Heart left ventricle (tissue), 16 donors: ENCODE measurements at regions not wholly inside any gene's neighbourhood (a gene's known extent, or its start where the extent isn't known, plus 50 kb on each side); places are given as distances from the start of the nearest gene placed in this dataset.

Experiments
- ATAC-seq, 4 donors: fragments of 200-7000 bp; cut with Tn5 transposase; one replicate each; pipeline ENCODE4 v1.9.1; 2020 to 2022; ENCODE audit warnings: moderate library complexity in 4 of 4, mild to moderate bottlenecking in 3 of 4, moderate number of reproducible peaks in 1 of 4
- DNase-seq, 5 donors: peaks; one replicate each; pipeline ENCODE4 v3.0.0-alpha.2; 2020
- H3K27ac ChIP-seq, 12 donors: fragments of 200-600 bp; sonication (generic) in 4 of 12; one replicate each; pipeline versions ENCODE4 v1.5.0 to v1.8.0; 2016 to 2022; ENCODE audit warnings: mild to moderate bottlenecking in 2 of 12
- H3K27me3 ChIP-seq, 9 donors: fragments of 200-600 bp; sonication (generic) in 2 of 9; one replicate each; pipeline versions ENCODE4 v1.5.1 to v1.8.0; 2016 to 2022; ENCODE audit warnings: mild to moderate bottlenecking in 3 of 9
- H3K36me3 ChIP-seq, 9 donors: fragments of 200-600 bp; sonication (generic) in 2 of 9; one replicate each; pipeline versions ENCODE4 v1.5.0 to v1.8.0; 2018 to 2022; ENCODE audit warnings: mild to moderate bottlenecking in 2 of 9
- H3K4me1 ChIP-seq, 12 donors: fragments of 200-600 bp; sonication (generic) in 4 of 12; one replicate each; pipeline versions ENCODE4 v1.5.0 to v1.8.0; 2016 to 2022; ENCODE audit warnings: mild to moderate bottlenecking in 3 of 12
- H3K4me3 ChIP-seq, 12 donors: fragments of 200-600 bp; sonication (generic) in 4 of 12; one replicate each; pipeline versions ENCODE4 v1.5.0 to v1.8.0; 2017 to 2022; ENCODE audit warnings: mild to moderate bottlenecking in 9 of 12, moderate library complexity in 4 of 12
- H3K9me3 ChIP-seq, 12 donors: fragments of 200-600 bp; sonication (generic) in 4 of 12; one replicate each; pipeline versions ENCODE4 v1.5.0 to v1.8.0; 2016 to 2022; ENCODE audit warnings: mild to moderate bottlenecking in 1 of 12
- CTCF ChIP-seq, 12 donors: fragments of 200-600 bp; sonication (generic) in 4 of 12; IDR thresholded peaks; one replicate each; pipeline versions ENCODE4 v1.5.0 to v1.8.0; 2018 to 2022; ENCODE audit warnings: antibody characterized with exemption in 12 of 12, mild to moderate bottlenecking in 5 of 12
- POLR2A ChIP-seq, 2 donors: fragments of 450-650 bp; IDR thresholded peaks; one replicate each; pipeline ENCODE4 v1.6.1; 2017; ENCODE audit warnings: antibody characterized with exemption in 2 of 2, mild to moderate bottlenecking in 2 of 2, moderate library complexity in 2 of 2
- WGBS, 4 donors: extraction: QIAGEN DNeasy Blood & Tissue Kit in 2 of 4; methylation state at CpG; one replicate each; pipeline versions ENCODE4 v1.1.5 to v1.1.7; 2013 to 2018; 5-methylcytosine and 5-hydroxymethylcytosine counted together
- intact Hi-C, 10 donors: fragments of 100-400 bp; cut with DNase I; formaldehyde crosslinking; loops; one replicate each; pipeline versions ENCODE4 v1.11.1 to v1.14.2; 2022
- donor health status: ischemic (EF 13 %, LVEDD 7.1; RV severe dilation, severe dysfunction).
- donor health status: healthy with polysubstance abuse.
- donor health status: DM: no; HTN: yes; CAD: no.
- donor health status: DM: no; HTN: no; CAD: no.
- donor health status: ischemic (EF 25% LVEDD 6.9; RV normal size, moderate dysfunction).
- donor health status: ischemic (EF 25% LVEDD 5.7; RV mildly dilated, moderate dysfunction).
- donor health status: healthy.
- donor health status: DM: yes; HTN: yes; CAD: no.
- donor health status: ischemic (EF 35%, LVEDD 5.7; RV mildly dilated, moderate dysfunction).
- donor health status: nonischemic (EF 11% LVEDD 7.7; RV severe dilation, severe dysfunction).
- donor health status: DM: yes; HTN: yes; CAD: no.
- donor health status: PGD.
- donor health status: ischemic (EF 29% LVEDD 5.4; RV normal size, mild dysfunction).
- donor health status: nonischemic (EF 23%, LVEDD 6.1; RV moderate dilation, normal function).

DNA sequence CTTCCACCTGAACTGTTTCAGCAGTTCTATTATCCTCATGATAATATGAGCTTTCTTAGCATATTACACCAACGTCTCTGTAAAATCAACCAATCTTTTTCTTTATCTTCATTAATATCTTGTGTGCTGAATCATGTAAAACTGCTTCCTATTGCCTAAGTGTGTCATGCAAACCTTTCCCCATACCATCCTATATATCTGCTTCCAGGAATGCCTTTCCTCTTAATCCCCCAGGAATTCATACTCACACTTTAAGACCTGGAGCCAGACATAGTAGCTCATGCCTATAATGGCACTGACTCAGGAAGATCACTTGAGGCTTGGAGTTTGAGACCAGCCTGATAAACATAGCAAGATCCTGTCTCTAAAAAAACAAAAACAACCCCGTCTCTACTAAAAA, 183.9 kb downstream of the NRIP1 start:
- Histone ChIP-seq H3K4me1 (peaks cover 0 to 42% (median 11%) of the 10 kb centered on the region in 12 donors), H3K9me3 (no peaks in the 10 kb centered on the region), H3K36me3 (no peaks in the 10 kb centered on the region), H3K27me3 (no peaks in the 10 kb centered on the region), H3K4me3 (no peak overlapping the region), H3K27ac (no peak overlapping the region)
- intact Hi-C loops, result loop anchor here in 1 of 10 donors (5.0 kb wide), 1 partner anchor 601 kb away; no protein-coding TSS in a partner anchor
- no peak for ATAC-seq
- no peak for TF ChIP-seq POLR2A (IDR thresholded peaks at IDR 0.05)
- TF ChIP-seq CTCF (IDR thresholded peaks at IDR 0.05), result no peak
- no peak for DNase-seq
- WGBS, 4 donors, result 87 to 91% (median 89%) methylated on average over 2 of the region's 2 CpGs

DNA sequence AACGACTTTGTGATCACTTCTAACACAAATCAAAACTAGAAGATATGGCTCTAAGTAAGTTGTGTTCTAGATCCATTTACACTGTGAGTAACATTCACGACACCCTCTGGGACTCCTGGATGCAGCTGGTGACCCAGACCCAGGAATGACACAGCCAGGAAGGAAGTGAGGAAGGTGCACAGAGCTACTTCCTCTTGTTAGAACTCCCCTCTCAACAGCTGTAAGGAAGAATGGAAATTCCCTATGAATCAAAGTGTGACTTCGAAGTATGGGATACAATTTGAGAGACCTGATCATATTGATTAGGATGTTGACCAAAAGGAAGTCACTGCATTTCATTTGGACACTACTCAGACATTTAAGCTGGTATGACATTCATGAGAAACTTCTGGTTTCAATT, 185.3 kb downstream of the NRIP1 start:
- Histone ChIP-seq H3K27ac (no peak overlapping the region), H3K4me1 (peaks cover 0 to 42% (median 11%) of the 10 kb centered on the region in 12 donors), H3K9me3 (no peaks in the 10 kb centered on the region), H3K27me3 (no peaks in the 10 kb centered on the region), H3K4me3 (no peak overlapping the region), H3K36me3 (no peaks in the 10 kb centered on the region)
- WGBS, 4 donors, result 61 to 68% (median 63%) methylated on average over 3 of the region's 3 CpGs
- peak in 1 of 5 donors; percentile 26 for DNase-seq
- TF ChIP-seq CTCF (IDR thresholded peaks at IDR 0.05) (no peak), POLR2A (IDR thresholded peaks at IDR 0.05) (no peak)
- ATAC-seq, result peak in 1 of 4 donors; percentile 64
- intact Hi-C loops, result loop anchor here in 1 of 10 donors (5.0 kb wide), 1 partner anchor 183 kb away; the partner anchor contains the start of gene NRIP1

GRCh38 chr21:14878971-14879370, 185.8 kb downstream of the NRIP1 start:
- no peak overlapping the region for H3K4me3 ChIP-seq
- H3K36me3 ChIP-seq, result no peaks in the 10 kb centered on the region
- TF ChIP-seq POLR2A (IDR thresholded peaks at IDR 0.05), result no peak
- no peak for TF ChIP-seq CTCF (IDR thresholded peaks at IDR 0.05)
- ATAC-seq, result no peak
- no peaks in the 10 kb centered on the region for H3K9me3 ChIP-seq
- WGBS, 4 donors, result 65 to 90% (median 77%) methylated on average over 5 of the region's 5 CpGs
- intact Hi-C loops, result loop anchor here in 1 of 10 donors (5.0 kb wide), 1 partner anchor 183 kb away; the partner anchor contains the start of gene NRIP1
- no peak for DNase-seq
- H3K4me1 ChIP-seq, result peaks cover 0 to 42% (median 11%) of the 10 kb centered on the region in 12 donors
- no peaks in the 10 kb centered on the region for H3K27me3 ChIP-seq
- no peak overlapping the region for H3K27ac ChIP-seq

GRCh38 chr21:14877581-14878228, 187.1 kb downstream of the NRIP1 start:
- DNase-seq (no peak), ATAC-seq (peak; percentile 55 to 88 (median 79))
- H3K4me1 ChIP-seq, result peaks cover 0 to 42% (median 11%) of the 10 kb centered on the region in 12 donors
- WGBS, 4 donors, result 42 to 54% (median 49%) methylated on average over 2 of the region's 2 CpGs
- no peaks in the 10 kb centered on the region for H3K27me3 ChIP-seq
- H3K9me3 ChIP-seq, result no peaks in the 10 kb centered on the region
- H3K27ac ChIP-seq, result peak overlapping the region in 3 of 12 donors; percentile 11 to 39 (median 26)
- TF ChIP-seq POLR2A (IDR thresholded peaks at IDR 0.05) (no peak), CTCF (IDR thresholded peaks at IDR 0.05) (no peak)
- H3K4me3 ChIP-seq, result no peak overlapping the region
- intact Hi-C loops, result loop anchor here in 1 of 10 donors (5.0 kb wide), 1 partner anchor 185 kb away; the partner anchor contains the start of gene NRIP1
- no peaks in the 10 kb centered on the region for H3K36me3 ChIP-seq
